NCI-H345 treated with DMSO at 0.1 percent for 48 hours (cell line): ENCODE measurements at regions not wholly inside any gene's neighbourhood (a gene's known extent, or its start where the extent isn't known, plus 50 kb on each side); places are given as distances from the start of the nearest gene placed in this dataset.
"Not testable (repeated sequence)": the region's sequence is repeated elsewhere in the genome, so short reads cannot be mapped to it uniquely, and the experiment has no call there.

Source experiments
- DNase-seq: peaks from one replicate; lab custom pipeline; 2025; ENCODE audit not compliant: unreplicated experiment; lab: John Stamatoyannopoulos, UW

- DNase-seq = no peak
Measured at GRCh38 chr22:23466351-23466750, 113.7 kb downstream of the IGLL1 start.

DNA sequence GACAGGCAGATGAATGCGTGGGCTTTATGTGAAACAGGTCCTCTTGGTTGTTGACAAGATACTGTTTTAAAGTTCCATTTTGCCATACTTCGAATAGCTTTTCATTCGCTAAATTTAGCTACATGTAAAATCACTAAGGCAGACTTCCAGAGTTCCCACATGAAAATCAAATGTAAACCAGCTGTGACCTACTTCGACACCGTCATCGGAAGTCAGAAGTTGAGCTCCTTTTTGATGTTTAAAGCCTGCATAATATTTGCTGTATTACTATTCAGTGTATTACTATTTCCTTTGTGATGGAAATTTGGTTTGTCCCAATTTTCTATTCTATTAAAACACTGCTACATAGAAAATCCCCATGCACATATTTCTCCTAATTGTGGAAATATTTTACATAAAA is 115.3 kb downstream of the IGLL1 start:
- not testable (repeated sequence) for DNase-seq

- not testable (repeated sequence) for DNase-seq
Measured at GRCh38 chr22:23460517-23461031, 119.5 kb downstream of the IGLL1 start.

DNA sequence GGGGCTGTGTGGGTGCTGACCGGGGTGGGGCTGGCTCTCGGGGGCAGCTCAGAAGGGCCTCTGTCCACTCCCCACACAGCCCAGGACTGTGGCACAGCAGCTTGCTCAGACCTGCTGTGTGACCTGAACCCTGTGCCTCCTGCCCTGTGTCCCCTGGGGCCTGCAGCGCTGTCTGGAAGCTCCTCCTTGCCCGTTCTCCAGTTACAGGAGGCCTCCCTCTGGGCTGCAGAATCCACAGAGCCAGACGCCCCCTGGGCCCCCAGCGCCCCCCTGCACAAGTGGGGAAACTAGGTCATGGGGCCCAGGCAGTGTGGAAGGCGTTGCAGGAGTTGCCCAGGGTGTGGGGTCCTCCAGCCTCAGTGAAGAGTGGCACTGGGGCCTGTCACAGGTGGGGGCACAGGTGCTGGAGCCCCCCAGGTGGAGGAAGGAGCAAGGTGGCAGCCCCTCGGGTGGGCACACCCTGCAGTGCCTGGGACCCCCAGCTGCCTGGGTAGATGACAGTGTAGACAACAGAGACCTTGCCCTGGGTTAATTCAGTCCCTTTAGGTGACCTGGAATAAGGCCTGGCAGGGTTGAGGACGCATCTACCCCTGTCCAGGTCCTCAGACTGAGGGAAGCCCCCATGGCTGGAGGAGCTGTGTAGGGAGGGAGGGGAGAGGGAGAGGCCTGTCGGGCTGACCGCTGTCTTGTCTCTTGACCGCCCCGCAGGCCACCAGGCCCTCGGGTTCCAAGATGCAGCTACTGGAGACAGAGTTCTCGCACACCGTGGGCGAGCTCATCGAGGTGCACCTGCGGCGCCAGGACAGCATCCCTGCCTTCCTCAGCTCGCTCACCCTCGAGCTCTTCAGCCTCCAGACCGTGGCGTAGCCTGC is 120.2 kb downstream of the IGLL1 start:
- DNase-seq = not testable (repeated sequence)

DNA sequence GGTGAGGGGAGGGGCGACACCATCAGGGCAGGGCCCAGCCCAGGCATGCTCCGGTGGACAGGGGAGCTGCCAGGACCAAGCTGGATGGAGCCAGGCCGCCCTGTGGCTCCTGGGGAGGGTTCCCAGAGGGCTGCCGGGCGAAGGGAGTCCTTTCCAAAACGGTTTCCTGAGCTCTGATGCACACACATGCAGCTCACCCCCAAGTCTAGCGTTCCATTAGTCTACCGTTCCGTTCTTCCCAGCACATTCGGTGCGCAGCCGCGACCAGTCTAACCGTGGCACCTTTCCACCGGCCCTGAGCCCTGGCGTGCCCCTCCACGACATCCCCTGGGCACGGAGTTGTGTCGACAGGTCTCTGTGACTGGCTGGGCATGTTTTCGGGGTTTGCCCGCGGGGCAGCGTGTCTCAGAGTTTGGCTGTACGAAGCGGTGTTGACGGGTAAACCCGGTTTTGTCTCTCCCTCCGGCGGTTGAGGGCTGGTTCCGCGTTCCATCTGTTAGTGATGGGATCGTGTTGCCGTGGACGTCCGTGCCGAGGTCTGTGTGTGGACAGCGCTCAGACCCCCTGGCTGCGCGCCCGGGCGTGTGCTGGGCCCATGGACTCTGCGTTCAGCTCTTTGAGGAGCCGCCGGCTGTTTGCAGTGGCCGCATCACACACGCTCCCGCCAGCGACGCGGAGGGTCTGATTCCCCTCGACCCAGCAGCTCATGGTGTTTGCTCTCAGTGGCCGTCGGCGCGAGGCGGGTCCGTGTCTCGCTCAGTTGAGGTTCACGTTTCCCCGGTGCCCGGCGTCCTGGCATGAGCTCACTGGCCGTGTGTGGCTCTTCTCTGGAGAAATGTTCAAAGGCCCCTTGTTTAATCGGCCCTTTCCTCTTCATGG is 121.2 kb downstream of the IGLL1 start:
- DNase-seq = no peak

DNA sequence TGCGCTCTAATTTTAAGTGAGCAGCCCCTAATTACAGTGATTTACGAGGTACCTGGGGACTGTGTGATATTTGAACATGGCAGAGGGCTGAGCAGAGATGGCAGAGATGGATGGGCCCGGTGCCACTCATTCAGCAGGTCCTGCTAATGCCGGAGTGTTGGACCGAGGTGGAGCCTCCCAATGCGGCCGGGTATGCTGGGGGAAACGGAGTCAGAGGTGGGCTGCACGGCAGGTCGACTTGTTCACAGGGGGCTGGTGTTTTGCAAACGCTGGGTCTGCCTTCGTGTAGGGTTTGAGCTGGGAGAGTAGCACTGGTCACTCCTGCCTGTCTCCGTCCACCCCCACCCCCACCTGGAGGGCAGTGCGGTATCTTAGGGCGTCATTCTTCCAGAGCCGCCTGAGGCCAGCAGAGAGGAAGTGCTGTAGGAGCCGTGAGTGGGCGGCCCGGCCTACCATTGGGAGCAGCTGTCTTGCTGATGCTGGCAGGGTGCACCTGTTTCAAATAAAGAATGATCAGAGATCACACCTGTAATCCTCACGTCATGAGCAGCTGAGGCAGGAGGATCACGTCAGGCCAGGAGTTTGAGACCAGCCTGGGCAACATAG is 122.6 kb downstream of the IGLL1 start:
- DNase-seq = no peak

- not testable (repeated sequence) for DNase-seq
Measured at GRCh38 chr22:23456666-23457379, 123.3 kb downstream of the IGLL1 start.

GRCh38 chr22:23454345-23454744 is 125.7 kb downstream of the IGLL1 start:
- not testable (repeated sequence) for DNase-seq

- DNase-seq = no peak
Measured at GRCh38 chr22:23453277-23453676, 126.8 kb downstream of the IGLL1 start.

- no peak for DNase-seq
Measured at GRCh38 chr22:23452231-23453010, 127.7 kb downstream of the IGLL1 start.

DNA sequence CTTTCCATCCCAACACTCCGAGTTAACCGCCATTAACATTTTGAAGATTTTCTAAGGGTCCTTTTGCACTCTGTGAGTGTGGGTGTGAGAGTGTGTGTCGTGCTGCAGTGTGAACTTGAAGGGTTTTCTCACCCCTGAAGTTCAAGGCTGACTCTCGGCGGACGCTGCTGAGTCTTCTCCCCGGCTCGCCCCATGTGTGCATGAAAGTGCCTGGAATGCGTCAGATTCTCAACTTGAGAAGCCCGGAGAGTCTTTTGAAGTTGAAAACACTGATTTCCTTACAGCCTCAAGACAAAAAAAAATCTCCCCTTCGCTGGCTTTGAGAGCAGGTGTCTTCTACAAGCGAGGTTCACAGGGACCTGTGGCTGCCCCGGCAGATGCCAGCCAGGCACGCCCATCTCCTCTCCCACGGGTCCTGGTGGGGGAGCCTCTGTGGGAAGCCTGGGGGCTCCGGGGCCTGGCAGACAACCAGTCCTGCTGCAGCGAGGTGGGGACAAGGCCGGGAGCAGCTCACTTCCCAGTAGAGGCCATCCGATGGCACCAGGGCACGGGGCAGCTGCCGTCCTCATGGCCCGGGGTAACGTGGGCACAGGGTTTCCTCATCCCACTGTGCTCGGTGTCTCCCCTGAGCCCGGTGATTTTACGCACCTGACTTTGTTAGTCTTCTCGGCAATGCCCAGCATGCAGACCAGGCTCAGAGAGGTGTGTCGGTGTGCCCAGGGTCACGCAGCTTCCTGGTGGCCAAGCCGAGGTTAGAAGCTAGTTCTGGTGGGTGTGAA is 128.4 kb downstream of the IGLL1 start:
- DNase-seq = not testable (repeated sequence)

GRCh38 chr22:23450821-23451220 is 129.3 kb downstream of the IGLL1 start:
- DNase-seq = not testable (repeated sequence)

- DNase-seq = no peak
Measured at GRCh38 chr22:23450434-23450795, 129.7 kb downstream of the IGLL1 start.

GRCh38 chr22:23449748-23450433 is 130.2 kb downstream of the IGLL1 start:
- not testable (repeated sequence) for DNase-seq

GRCh38 chr22:23448499-23449288 is 131.4 kb downstream of the IGLL1 start:
- not testable (repeated sequence) for DNase-seq

DNA sequence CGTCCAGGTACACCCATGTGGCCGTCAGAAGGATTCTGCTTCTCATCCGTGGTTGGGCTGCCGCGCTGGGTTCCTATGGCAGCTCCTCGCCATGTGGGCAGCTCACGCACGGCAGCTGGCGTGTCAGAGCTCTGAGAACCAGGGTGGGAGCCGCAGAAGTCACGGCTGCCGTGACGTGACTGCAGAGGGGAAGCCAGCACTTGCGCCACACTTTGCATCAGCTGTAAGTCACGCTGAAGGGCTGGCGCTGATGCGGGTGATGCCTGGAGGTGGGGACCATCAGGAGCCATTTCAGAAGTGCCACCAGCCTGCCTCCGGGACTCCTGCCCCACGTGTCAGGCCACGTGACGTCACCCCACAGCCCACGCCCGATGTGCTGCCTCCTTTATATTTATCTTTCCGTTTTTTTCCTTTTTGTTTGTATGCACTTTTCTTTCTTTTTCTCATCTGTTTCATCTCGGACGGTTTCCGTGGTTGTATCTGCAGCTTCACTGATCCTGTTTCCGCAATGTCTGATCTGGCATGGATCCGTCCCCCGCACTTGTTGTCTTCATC is 133.2 kb downstream of the IGLL1 start:
- DNase-seq = no peak

DNA sequence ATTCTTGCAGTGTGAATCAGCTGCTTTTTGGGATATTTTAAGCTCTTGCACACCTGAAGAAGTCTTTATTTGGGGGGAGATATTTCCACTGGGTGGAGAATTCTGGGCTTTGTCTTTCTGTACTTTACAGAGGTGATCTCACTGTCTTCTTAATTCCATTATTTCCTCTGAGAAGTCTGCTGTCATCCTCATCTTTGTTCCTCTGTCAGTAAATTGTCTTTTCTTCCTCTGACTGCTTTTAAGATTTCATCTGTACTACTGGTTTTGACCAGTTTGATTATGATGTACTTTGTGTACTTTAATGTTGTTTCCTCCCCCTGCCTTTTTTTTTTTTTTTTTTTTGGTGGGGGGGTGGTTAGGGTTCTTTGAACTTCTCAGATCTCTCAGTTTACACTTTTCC is 133.9 kb downstream of the IGLL1 start:
- DNase-seq = not testable (repeated sequence)
